HFFc6 (cell line): ENCODE measurements at regions not wholly inside any gene's neighbourhood (a gene's known extent, or its start where the extent isn't known, plus 50 kb on each side); places are given as distances from the start of the nearest gene placed in this dataset.

ENCODE experiments used
- DNase-seq: peaks from one replicate; pipeline ENCODE4 v3.0.0-alpha.2; 2018
- H3K27ac Mint-ChIP-seq: 2 replicates; pipeline ENCODE4 v1.8.0; 2020; ENCODE audit warnings: mild to moderate bottlenecking, mixed read lengths
- H3K27me3 Mint-ChIP-seq: 2 replicates; pipeline ENCODE4 v1.8.0; 2021; ENCODE audit warnings: mild to moderate bottlenecking, moderate library complexity, mixed read lengths; ENCODE audit not compliant: insufficient read depth
- H3K36me3 Mint-ChIP-seq: 2 replicates; pipeline ENCODE4 v1.8.0; 2021; ENCODE audit warnings: low read depth, mixed read lengths
- H3K4me1 Mint-ChIP-seq: 2 replicates; pipeline ENCODE4 v1.8.0; 2020; ENCODE audit warnings: low read depth, mixed read lengths
- H3K4me3 Mint-ChIP-seq: 2 replicates; pipeline ENCODE4 v1.8.0; 2020; ENCODE audit warnings: mild to moderate bottlenecking, moderate library complexity, mixed read lengths
- H3K9me3 Mint-ChIP-seq: 2 replicates; pipeline ENCODE4 v1.8.0; 2020; ENCODE audit warnings: mild to moderate bottlenecking, mixed read lengths
- TF ChIP-seq, protein P1 (sequence below): fragments of 200-600 bp; sonication (generic); IDR thresholded peaks from 2 replicates; pipeline ENCODE4 v1.5.0; 2021; ENCODE audit warnings: antibody characterized with exemption, mild to moderate bottlenecking

- Mint-ChIP-seq H3K36me3 (no peaks in the 10 kb centered on the region), H3K27me3 (no peaks in the 10 kb centered on the region), H3K9me3 (peaks cover 33% of the 10 kb centered on the region), H3K4me3 (no peak overlapping the region), H3K4me1 (no peaks in the 10 kb centered on the region), H3K27ac (no peak overlapping the region)
- no peak for DNase-seq
- TF ChIP-seq, protein P1, sequence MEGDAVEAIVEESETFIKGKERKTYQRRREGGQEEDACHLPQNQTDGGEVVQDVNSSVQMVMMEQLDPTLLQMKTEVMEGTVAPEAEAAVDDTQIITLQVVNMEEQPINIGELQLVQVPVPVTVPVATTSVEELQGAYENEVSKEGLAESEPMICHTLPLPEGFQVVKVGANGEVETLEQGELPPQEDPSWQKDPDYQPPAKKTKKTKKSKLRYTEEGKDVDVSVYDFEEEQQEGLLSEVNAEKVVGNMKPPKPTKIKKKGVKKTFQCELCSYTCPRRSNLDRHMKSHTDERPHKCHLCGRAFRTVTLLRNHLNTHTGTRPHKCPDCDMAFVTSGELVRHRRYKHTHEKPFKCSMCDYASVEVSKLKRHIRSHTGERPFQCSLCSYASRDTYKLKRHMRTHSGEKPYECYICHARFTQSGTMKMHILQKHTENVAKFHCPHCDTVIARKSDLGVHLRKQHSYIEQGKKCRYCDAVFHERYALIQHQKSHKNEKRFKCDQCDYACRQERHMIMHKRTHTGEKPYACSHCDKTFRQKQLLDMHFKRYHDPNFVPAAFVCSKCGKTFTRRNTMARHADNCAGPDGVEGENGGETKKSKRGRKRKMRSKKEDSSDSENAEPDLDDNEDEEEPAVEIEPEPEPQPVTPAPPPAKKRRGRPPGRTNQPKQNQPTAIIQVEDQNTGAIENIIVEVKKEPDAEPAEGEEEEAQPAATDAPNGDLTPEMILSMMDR = no peak
These were observed 278.1 kb upstream of the LMO3 start for GRCh38 chr12:16884056-16884455.

DNA sequence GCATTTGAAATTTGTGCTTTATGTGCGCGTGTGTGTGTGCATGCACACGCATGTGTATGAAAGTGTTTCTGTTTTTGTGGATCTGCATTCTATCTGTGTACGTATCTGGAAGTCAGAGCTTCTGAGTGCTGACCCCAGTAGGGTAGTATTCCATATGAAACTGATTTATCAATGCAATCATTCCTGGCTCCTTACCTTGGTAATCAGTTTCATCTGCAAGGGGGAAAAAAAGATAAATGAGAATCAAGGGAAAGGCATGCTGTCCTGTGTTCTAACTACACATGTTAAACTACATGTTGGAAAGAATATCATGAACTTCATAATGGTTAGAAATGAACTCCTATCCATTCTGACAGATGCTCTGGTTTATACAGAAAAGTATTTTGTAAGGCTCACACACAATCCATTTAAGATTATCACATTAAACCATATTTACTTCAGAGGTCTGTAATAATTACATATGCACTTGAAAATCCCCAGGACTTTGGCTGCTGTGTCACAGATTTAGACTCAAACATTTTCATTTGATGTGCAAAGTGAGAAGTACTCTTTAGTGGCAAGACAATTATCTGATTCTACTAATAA is 276.1 kb upstream of the LMO3 start:
- Mint-ChIP-seq H3K27ac (no peak overlapping the region), H3K36me3 (no peaks in the 10 kb centered on the region), H3K9me3 (peaks cover 18% of the 10 kb centered on the region), H3K27me3 (no peaks in the 10 kb centered on the region), H3K4me1 (no peaks in the 10 kb centered on the region), H3K4me3 (no peak overlapping the region)
- no peak for DNase-seq
- TF ChIP-seq, protein P1 = no peak

DNA sequence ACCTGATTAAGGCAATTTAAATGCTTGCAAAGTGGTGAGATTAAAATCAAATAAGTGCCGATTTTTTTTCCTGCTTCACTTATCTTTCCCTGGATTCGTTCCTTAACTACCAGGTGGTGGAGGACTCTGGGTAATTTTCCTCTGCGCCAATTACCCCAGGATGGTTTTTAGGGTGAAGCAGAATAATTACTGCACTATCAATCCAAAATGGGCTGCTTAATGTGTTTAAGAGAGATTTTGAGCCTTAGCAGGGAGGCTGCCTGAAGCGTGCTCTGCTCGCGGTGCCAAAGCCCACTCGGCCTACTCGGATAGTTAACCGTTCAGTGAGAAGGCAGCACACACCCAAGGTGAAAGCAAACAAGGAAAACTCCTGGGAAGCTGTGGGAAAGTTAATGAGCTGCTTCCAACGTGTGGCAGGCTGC is 274.9 kb upstream of the LMO3 start:
- Mint-ChIP-seq H3K36me3 (no peaks in the 10 kb centered on the region), H3K9me3 (peaks cover 20% of the 10 kb centered on the region), H3K27me3 (no peaks in the 10 kb centered on the region), H3K4me3 (no peak overlapping the region), H3K4me1 (no peaks in the 10 kb centered on the region), H3K27ac (no peak overlapping the region)
- TF ChIP-seq, protein P1 = no peak
- no peak for DNase-seq

DNA sequence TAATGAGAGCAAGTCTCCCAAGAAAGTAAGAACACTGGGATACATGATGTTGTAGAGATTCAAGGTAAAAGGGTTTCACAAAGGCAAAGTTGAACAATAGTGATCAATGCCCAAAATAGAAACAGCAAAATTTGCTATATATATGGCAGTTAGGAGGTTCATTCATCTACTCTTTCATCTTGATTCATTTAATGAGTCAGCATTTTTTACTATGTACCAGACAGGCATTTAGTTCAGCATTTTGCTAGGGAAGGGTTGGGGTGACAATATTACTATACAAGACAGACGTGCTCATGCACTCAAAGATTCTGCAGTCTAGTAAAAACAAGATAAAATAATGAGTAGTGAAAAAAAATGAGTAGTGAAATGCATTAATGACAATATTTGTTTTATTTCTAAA is 264.9 kb upstream of the LMO3 start:
- Mint-ChIP-seq H3K27me3 (no peaks in the 10 kb centered on the region), H3K9me3 (peaks cover 18% of the 10 kb centered on the region), H3K4me3 (no peak overlapping the region), H3K36me3 (no peaks in the 10 kb centered on the region), H3K27ac (no peak overlapping the region), H3K4me1 (no peaks in the 10 kb centered on the region)
- no peak for DNase-seq
- TF ChIP-seq, protein P1 = no peak

DNA sequence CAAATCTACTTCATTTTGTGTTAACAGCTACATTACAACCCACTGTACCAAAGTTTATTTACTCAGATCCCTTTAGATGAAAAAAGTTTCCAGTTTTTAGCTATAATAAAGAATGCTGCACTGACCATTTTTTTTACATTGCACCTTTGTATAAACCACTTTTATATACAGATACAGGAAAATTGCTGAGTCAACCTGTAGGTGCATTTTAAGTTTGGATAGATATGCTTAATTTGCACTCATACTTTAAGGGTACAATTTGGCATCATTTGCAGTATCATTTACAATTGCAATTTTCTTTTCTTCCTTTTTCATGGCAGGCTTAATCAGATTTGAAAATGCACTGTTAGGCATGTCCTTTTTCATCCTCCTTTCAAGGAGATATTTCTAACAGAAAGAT is 257.8 kb upstream of the LMO3 start:
- Mint-ChIP-seq H3K36me3 (no peaks in the 10 kb centered on the region), H3K27me3 (no peaks in the 10 kb centered on the region), H3K27ac (no peak overlapping the region), H3K4me1 (no peaks in the 10 kb centered on the region), H3K4me3 (no peak overlapping the region), H3K9me3 (peaks cover 19% of the 10 kb centered on the region)
- no peak for DNase-seq
- TF ChIP-seq, protein P1 = no peak
